ENCODE measurements at regions not wholly inside any gene's neighbourhood (a gene's known extent, or its start where the extent isn't known, plus 50 kb on each side); places are given as distances from the start of the nearest gene placed in this dataset.

GRCh38 chr1:5189384-5189783, 535.0 kb downstream of the AJAP1 start:
- H3K27me3 ChIP-seq (ENCODE audit: control insufficient read depth, insufficient read depth, low read length) = no peaks in the 10 kb centered on the region
- no peak overlapping the region for H3K4me3 ChIP-seq (replicated peaks in 1 of 4; ENCODE audit: control extremely low read depth in 1 of 4, insufficient read depth in 1 of 4, low read depth in 3 of 4, low read length in 4 of 4)
- H4K20me1 ChIP-seq (ENCODE audit: control insufficient read depth, extremely low read depth, insufficient read depth, low read length) = no peaks in the 10 kb centered on the region
- no peak overlapping the region for H2AFZ ChIP-seq (ENCODE audit: low read length)
- no peak for TF ChIP-seq EZH2 (IDR thresholded peaks at IDR 0.05; ENCODE audit: low read length, missing control alignments)
- TF ChIP-seq, protein P1, sequence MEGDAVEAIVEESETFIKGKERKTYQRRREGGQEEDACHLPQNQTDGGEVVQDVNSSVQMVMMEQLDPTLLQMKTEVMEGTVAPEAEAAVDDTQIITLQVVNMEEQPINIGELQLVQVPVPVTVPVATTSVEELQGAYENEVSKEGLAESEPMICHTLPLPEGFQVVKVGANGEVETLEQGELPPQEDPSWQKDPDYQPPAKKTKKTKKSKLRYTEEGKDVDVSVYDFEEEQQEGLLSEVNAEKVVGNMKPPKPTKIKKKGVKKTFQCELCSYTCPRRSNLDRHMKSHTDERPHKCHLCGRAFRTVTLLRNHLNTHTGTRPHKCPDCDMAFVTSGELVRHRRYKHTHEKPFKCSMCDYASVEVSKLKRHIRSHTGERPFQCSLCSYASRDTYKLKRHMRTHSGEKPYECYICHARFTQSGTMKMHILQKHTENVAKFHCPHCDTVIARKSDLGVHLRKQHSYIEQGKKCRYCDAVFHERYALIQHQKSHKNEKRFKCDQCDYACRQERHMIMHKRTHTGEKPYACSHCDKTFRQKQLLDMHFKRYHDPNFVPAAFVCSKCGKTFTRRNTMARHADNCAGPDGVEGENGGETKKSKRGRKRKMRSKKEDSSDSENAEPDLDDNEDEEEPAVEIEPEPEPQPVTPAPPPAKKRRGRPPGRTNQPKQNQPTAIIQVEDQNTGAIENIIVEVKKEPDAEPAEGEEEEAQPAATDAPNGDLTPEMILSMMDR (conservative IDR thresholded peaks at IDR 0.05 in 1 of 2, IDR thresholded peaks at IDR 0.05 in 1 of 2; ENCODE audit: low read depth in 1 of 2, low read length in 2 of 2) = no peak
- H3K27ac ChIP-seq (ENCODE audit: insufficient read depth, low read length) = no peak overlapping the region
- H3K9me3 ChIP-seq (ENCODE audit: control insufficient read depth, insufficient read depth, low read depth, low read length) = no peaks in the 10 kb centered on the region
- H3K4me1 ChIP-seq (ENCODE audit: control insufficient read depth, extremely low read depth, insufficient read depth, low read length) = no peaks in the 10 kb centered on the region
- no peak overlapping the region for H3K9ac ChIP-seq (ENCODE audit: insufficient read depth, low read length)
- DNase-seq (ENCODE audit: low read depth in 2 of 2) = no peak
- H3K79me2 ChIP-seq (ENCODE audit: control insufficient read depth, insufficient read depth, low read length) = no peaks in the 10 kb centered on the region
- no peaks in the 10 kb centered on the region for H3K36me3 ChIP-seq (ENCODE audit: control insufficient read depth, insufficient read depth, low read length)
- H3K4me2 ChIP-seq (ENCODE audit: extremely low read depth, insufficient read depth, low read length) = no peak overlapping the region

DNA sequence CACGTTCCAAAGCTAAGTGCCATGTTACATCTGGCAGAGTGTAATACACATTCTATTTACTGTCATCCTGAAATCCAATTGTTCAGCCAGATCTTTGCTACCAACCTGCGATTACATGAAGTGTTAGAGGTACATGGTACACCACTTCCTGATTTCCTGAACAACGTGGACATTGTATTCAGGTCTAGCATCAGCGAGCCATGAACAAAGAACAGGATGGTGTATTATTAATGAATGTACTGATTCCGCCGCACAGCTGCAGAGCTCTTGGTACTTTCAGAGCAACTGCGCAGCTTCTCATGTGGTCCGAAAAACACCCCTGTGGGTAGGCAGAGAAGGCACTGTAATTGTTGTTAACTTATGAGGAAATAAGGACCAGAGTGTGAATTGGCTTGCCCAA, 511.4 kb downstream of the AJAP1 start:
- H3K27ac ChIP-seq (ENCODE audit: insufficient read depth, low read length) = no peak overlapping the region
- no peaks in the 10 kb centered on the region for H3K9me3 ChIP-seq (ENCODE audit: control insufficient read depth, insufficient read depth, low read depth, low read length)
- no peaks in the 10 kb centered on the region for H3K79me2 ChIP-seq (ENCODE audit: control insufficient read depth, insufficient read depth, low read length)
- no peak overlapping the region for H3K4me2 ChIP-seq (ENCODE audit: extremely low read depth, insufficient read depth, low read length)
- no peak overlapping the region for H2AFZ ChIP-seq (ENCODE audit: low read length)
- H3K4me1 ChIP-seq (ENCODE audit: control insufficient read depth, extremely low read depth, insufficient read depth, low read length) = no peaks in the 10 kb centered on the region
- H4K20me1 ChIP-seq (ENCODE audit: control insufficient read depth, extremely low read depth, insufficient read depth, low read length) = no peaks in the 10 kb centered on the region
- no peaks in the 10 kb centered on the region for H3K27me3 ChIP-seq (ENCODE audit: control insufficient read depth, insufficient read depth, low read length)
- no peak for DNase-seq (ENCODE audit: low read depth in 2 of 2)
- H3K9ac ChIP-seq (ENCODE audit: insufficient read depth, low read length) = no peak overlapping the region
- TF ChIP-seq, protein P1 (conservative IDR thresholded peaks at IDR 0.05 in 1 of 2, IDR thresholded peaks at IDR 0.05 in 1 of 2; ENCODE audit: low read depth in 1 of 2, low read length in 2 of 2) = no peak
- no peak for TF ChIP-seq EZH2 (IDR thresholded peaks at IDR 0.05; ENCODE audit: low read length, missing control alignments)
- H3K36me3 ChIP-seq (ENCODE audit: control insufficient read depth, insufficient read depth, low read length) = no peaks in the 10 kb centered on the region
- no peak overlapping the region for H3K4me3 ChIP-seq (replicated peaks in 1 of 4; ENCODE audit: control extremely low read depth in 1 of 4, insufficient read depth in 1 of 4, low read depth in 3 of 4, low read length in 4 of 4)

- no peak overlapping the region for H3K4me2 ChIP-seq (ENCODE audit: extremely low read depth, insufficient read depth, low read length)
- no peak overlapping the region for H3K27ac ChIP-seq (ENCODE audit: insufficient read depth, low read length)
- no peaks in the 10 kb centered on the region for H3K36me3 ChIP-seq (ENCODE audit: control insufficient read depth, insufficient read depth, low read length)
- H3K4me1 ChIP-seq (ENCODE audit: control insufficient read depth, extremely low read depth, insufficient read depth, low read length) = no peaks in the 10 kb centered on the region
- no peak overlapping the region for H3K4me3 ChIP-seq (replicated peaks in 1 of 4; ENCODE audit: control extremely low read depth in 1 of 4, insufficient read depth in 1 of 4, low read depth in 3 of 4, low read length in 4 of 4)
- H2AFZ ChIP-seq (ENCODE audit: low read length) = no peak overlapping the region
- TF ChIP-seq, protein P1 (conservative IDR thresholded peaks at IDR 0.05 in 1 of 2, IDR thresholded peaks at IDR 0.05 in 1 of 2; ENCODE audit: low read depth in 1 of 2, low read length in 2 of 2) = no peak
- no peak for TF ChIP-seq EZH2 (IDR thresholded peaks at IDR 0.05; ENCODE audit: low read length, missing control alignments)
- H3K27me3 ChIP-seq (ENCODE audit: control insufficient read depth, insufficient read depth, low read length) = no peaks in the 10 kb centered on the region
- no peaks in the 10 kb centered on the region for H4K20me1 ChIP-seq (ENCODE audit: control insufficient read depth, extremely low read depth, insufficient read depth, low read length)
- H3K79me2 ChIP-seq (ENCODE audit: control insufficient read depth, insufficient read depth, low read length) = no peaks in the 10 kb centered on the region
- no peaks in the 10 kb centered on the region for H3K9me3 ChIP-seq (ENCODE audit: control insufficient read depth, insufficient read depth, low read depth, low read length)
- H3K9ac ChIP-seq (ENCODE audit: insufficient read depth, low read length) = no peak overlapping the region
- no peak for DNase-seq (ENCODE audit: low read depth in 2 of 2)
Observed at GRCh38 chr1:5164158-5164557, 509.7 kb downstream of the AJAP1 start.

Data from fibroblast of lung (primary cell).